Peyer's patch (tissue), 4 donors: ENCODE measurements at regions not wholly inside any gene's neighbourhood (a gene's known extent, or its start where the extent isn't known, plus 50 kb on each side); places are given as distances from the start of the nearest gene placed in this dataset.

Experiments
- POLR2A ChIP-seq, 2 donors: fragments of 450-650 bp; IDR thresholded peaks; one replicate each; pipeline ENCODE4 v1.5.1; 2017; ENCODE audit warnings: antibody characterized with exemption in 2 of 2, mild to moderate bottlenecking in 2 of 2, moderate library complexity in 2 of 2
- TF ChIP-seq, protein P1 (sequence below), 6 experiments: fragments of 450-650 bp in 4 of 6; fragments of 200-600 bp in 2 of 6; sonication (generic) in 1 of 6; IDR thresholded peaks; one replicate each; pipeline ENCODE4 v1.5.1; 2017 to 2019; ENCODE audit warnings: antibody characterized with exemption in 6 of 6, mild to moderate bottlenecking in 3 of 6, moderate library complexity in 1 of 6

DNA sequence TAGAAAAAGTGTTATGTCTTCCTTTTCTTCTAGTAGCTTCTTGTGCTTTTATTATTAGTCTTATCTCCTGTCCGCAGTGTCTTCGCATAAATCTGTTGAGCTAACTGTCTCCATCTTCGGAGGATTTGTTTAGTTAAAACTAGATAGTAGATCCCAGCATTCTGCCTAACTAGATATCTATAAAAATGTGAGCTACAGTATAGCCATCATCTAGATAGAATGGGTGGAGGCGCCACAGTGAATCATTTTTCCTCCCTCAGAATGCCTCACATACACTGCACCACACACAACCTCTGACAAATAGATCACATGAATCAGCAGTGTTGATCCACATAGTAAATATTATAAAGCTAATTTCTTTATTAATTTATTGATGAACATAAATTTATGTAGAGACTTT lies 220.3 kb upstream of the GAS1 start:
- TF ChIP-seq, protein P1, sequence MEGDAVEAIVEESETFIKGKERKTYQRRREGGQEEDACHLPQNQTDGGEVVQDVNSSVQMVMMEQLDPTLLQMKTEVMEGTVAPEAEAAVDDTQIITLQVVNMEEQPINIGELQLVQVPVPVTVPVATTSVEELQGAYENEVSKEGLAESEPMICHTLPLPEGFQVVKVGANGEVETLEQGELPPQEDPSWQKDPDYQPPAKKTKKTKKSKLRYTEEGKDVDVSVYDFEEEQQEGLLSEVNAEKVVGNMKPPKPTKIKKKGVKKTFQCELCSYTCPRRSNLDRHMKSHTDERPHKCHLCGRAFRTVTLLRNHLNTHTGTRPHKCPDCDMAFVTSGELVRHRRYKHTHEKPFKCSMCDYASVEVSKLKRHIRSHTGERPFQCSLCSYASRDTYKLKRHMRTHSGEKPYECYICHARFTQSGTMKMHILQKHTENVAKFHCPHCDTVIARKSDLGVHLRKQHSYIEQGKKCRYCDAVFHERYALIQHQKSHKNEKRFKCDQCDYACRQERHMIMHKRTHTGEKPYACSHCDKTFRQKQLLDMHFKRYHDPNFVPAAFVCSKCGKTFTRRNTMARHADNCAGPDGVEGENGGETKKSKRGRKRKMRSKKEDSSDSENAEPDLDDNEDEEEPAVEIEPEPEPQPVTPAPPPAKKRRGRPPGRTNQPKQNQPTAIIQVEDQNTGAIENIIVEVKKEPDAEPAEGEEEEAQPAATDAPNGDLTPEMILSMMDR (IDR thresholded peaks at IDR 0.05), result no peak
- no peak for TF ChIP-seq POLR2A (IDR thresholded peaks at IDR 0.05)
